GM10248 (cell line): ENCODE measurements at regions not wholly inside any gene's neighbourhood (a gene's known extent, or its start where the extent isn't known, plus 50 kb on each side); places are given as distances from the start of the nearest gene placed in this dataset.

Experiments used
- CTCF ChIA-PET: fragments of 300-600 bp; sonication (Branson Sonifier 250); formaldehyde crosslinking; extraction: SDS; loops from one replicate; lab custom pipeline; 2021; ENCODE audit warnings: antibody characterized with exemption; lab: Yijun Ruan, JAX
- POLR2A ChIA-PET: fragments of 350-650 bp; sonication (Branson Sonifier 250); formaldehyde crosslinking; extraction: SDS; loops from one replicate; lab custom pipeline; 2020; ENCODE audit warnings: antibody characterized with exemption; lab: Yijun Ruan, JAX
- DNase-seq: peaks from one replicate; pipeline ENCODE4 v3.0.0; 2012; ENCODE audit errors: extremely low spot score
- TF ChIP-seq, protein P1 (sequence below): IDR thresholded peaks from 2 replicates; pipeline ENCODE4 v1.5.1; 2012; ENCODE audit warnings: mild to moderate bottlenecking, low read depth; ENCODE audit errors: extremely low read depth, missing control alignments, control extremely low read depth

DNA sequence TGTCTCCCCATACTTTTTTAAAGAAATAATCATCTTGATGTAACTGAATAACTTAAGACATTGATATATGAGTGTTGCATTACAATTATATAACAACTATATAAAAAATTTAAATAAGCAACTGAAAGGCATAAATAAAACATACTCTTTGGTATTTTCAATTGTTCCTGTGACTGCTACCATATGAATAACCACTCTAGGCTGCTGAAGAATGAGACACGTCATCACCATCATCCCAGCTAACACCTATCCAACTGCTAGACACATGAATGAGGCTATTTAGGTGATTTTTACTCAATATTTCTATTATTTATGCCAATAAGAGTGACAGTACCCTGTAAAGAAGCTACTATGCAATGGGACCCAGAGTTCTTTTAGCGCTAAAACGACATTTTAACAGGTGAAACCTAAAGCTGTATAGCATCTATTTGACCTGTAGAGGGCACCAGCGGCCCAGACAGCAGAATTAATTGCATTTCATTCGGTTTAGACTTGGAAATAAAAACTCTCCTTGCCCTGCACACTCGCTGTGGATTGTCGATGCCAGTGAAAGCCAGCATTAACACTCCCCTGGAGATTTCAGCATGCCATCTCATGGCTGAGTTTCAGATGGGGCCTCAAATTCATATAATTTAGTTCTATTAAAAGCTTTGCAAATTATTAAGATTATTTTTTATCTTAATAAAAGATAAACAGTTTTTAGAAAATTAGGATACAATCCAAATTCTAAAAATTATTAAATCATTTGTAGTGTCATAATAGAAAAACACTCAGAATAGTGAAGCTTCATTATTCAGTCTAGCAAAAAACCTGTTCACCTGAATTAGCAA is 89.4 kb upstream of the MAP2 start:
- CTCF ChIA-PET = interaction anchor here (0.7 to 4.6 kb wide), 54 partner anchors 11 to 920 kb away, joined by 3 to 73 read pairs (median 5); partner anchors contain the start of gene MAP2
- TF ChIP-seq, protein P1, sequence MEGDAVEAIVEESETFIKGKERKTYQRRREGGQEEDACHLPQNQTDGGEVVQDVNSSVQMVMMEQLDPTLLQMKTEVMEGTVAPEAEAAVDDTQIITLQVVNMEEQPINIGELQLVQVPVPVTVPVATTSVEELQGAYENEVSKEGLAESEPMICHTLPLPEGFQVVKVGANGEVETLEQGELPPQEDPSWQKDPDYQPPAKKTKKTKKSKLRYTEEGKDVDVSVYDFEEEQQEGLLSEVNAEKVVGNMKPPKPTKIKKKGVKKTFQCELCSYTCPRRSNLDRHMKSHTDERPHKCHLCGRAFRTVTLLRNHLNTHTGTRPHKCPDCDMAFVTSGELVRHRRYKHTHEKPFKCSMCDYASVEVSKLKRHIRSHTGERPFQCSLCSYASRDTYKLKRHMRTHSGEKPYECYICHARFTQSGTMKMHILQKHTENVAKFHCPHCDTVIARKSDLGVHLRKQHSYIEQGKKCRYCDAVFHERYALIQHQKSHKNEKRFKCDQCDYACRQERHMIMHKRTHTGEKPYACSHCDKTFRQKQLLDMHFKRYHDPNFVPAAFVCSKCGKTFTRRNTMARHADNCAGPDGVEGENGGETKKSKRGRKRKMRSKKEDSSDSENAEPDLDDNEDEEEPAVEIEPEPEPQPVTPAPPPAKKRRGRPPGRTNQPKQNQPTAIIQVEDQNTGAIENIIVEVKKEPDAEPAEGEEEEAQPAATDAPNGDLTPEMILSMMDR = peak; percentile 70
- peak; percentile 29 for DNase-seq
- POLR2A ChIA-PET = no interaction called here

DNA sequence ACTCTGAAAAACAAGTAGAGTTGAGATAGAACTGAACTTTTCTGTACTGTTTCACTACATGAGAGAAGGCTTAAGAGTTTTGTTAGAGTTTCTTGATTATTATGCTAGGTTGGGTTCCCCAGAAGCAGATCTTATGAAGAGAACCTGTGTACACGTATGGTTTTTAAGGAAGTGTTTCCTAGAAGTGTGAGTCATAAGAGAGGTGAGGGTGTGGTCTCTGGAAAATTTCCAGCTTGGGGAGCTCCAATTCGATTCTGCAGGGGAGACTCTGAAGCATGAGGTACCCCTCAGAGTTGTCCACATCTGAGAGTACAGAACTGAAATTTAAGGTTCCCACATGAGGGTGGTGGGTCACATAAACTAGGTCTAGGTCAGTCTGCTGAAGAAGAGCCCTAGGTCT is 83.3 kb upstream of the MAP2 start:
- no peak for DNase-seq
- CTCF ChIA-PET = no interaction called here
- POLR2A ChIA-PET = no interaction called here
- TF ChIP-seq, protein P1 = no peak

DNA sequence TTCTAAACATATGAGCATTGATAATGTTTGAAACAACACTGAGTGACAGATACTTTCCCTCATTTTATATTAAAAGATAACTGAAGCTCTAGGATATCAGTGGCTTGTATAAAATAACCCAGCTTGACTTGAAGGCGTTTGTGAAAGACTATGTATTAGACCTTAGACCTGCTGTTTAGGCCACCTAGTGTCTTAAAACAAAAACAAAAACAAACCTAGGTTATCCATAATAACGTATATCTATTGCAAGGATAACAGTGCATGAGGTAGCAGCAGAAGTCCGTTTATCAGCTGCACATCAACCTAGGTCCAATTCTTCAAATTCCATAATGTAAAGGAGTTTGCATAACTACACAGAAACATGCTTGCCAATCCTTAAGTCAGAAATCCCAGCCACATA is 79.5 kb upstream of the MAP2 start:
- DNase-seq = no peak
- CTCF ChIA-PET = interaction anchor here (0.8 to 5.3 kb wide), 3 partner anchors 9 to 20 kb away, joined by 3 to 35 read pairs (median 3); no protein-coding TSS in a partner anchor
- POLR2A ChIA-PET = no interaction called here
- TF ChIP-seq, protein P1 = no peak

DNA sequence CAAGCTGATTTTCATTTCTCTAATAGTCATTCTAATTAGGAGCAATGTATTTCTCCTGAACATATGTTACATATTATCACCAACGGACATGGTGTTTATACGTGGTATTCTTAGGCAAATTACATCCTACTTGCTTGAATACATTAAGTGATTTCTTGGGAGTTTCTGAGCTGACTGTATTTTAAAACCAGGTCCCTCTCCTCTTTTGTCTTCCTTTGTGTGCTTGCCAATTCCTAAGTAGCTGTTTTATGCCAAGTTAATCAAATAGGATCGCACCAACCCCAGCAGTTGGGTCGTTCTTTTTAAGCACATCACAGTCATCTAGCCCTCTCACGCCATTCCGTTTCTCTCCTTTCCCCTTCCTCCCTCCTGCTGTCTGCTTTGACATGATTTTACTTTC is 75.4 kb upstream of the MAP2 start:
- TF ChIP-seq, protein P1 = no peak
- no peak for DNase-seq
- CTCF ChIA-PET = interaction anchor here (1.0 to 5.3 kb wide), 4 partner anchors 10 to 17 kb away, joined by 3 to 35 read pairs (median 4); no protein-coding TSS in a partner anchor
- POLR2A ChIA-PET = no interaction called here

DNA sequence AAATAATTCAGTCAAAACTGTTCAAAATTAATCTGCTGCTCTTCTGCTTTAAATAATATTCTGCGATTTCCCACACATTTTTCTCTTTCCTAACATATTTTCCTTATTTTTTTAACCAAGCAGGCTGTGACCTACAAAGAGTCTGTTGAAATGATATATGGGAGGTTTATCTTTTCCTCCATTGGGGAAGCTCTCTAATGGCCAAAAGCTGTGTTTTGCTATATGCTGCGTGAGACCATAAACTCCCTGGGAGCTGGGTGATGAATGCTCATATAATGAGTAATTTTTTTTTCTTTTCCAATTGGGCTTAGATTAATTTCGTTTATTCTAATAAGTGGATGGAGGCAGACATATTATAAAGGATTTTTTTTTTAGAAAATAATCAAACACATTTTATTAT is 72.2 kb upstream of the MAP2 start:
- no peak for DNase-seq
- ChIA-PET POLR2A (no interaction called here), CTCF (interaction anchor here (1.1 to 2.2 kb wide), 2 partner anchors 16 to 28 kb away, joined by 3 to 22 read pairs; no protein-coding TSS in a partner anchor)
- TF ChIP-seq, protein P1 = no peak

DNA sequence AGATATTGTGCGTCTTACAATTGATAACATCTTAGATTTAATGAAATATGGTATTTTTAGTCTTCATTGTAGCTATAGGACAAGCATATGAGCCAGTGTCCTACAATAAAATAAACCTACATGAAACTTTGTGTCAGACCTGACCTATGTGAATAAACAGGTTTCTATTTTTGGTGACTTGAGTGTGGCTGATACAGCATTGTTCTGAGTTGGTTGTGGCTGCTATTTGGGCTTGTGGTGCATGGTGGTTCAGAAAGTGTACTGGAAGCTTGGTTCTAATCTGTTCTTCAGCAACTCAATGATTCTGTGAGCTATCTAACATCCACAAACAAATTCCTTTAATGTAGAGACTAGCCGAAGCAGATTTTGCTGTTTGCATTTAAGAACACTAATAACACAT is 64.9 kb upstream of the MAP2 start:
- CTCF ChIA-PET = interaction anchor here (0.9 to 1.8 kb wide), 4 partner anchors 8 to 25 kb away, joined by 3 to 7 read pairs (median 3); no protein-coding TSS in a partner anchor
- TF ChIP-seq, protein P1 = no peak
- no peak for DNase-seq
- POLR2A ChIA-PET = no interaction called here
